ENCODE measurements at regions not wholly inside any gene's neighbourhood (a gene's known extent, or its start where the extent isn't known, plus 50 kb on each side); places are given as distances from the start of the nearest gene placed in this dataset.
"Not testable (repeated sequence)": the region's sequence is repeated elsewhere in the genome, so short reads cannot be mapped to it uniquely, and the experiment has no call there.

DNA sequence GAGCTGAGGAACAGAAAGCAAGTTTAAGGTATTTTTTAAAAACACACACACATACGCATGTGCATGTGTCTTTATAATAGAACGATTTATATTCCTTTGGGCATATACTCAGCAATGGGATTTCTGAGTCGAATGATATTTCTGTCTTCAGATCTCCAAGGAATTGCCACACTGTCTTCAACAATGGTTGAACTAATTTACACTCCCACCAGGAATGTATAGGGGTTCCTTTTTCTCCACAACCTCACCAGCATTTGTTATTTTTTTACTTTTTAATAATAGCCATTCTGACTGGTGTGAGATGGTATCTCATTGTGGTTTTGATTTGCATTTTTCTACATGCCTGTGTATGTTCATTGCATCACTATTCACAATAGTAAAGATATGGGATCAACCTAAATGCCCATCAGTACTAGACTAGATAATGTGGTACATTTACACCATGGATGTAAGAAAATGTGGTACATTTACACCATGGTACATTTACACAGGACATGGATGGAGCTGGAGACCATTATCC lies 60.3 kb upstream of the MAP3K1 start:
- DNase-seq (ENCODE audit: low spot score) = no peak
- ChIA-PET CTCF (no interaction called here), POLR2A (ENCODE audit: low non-redundant PET) (no interaction called here)
- TF ChIP-seq, protein P1, sequence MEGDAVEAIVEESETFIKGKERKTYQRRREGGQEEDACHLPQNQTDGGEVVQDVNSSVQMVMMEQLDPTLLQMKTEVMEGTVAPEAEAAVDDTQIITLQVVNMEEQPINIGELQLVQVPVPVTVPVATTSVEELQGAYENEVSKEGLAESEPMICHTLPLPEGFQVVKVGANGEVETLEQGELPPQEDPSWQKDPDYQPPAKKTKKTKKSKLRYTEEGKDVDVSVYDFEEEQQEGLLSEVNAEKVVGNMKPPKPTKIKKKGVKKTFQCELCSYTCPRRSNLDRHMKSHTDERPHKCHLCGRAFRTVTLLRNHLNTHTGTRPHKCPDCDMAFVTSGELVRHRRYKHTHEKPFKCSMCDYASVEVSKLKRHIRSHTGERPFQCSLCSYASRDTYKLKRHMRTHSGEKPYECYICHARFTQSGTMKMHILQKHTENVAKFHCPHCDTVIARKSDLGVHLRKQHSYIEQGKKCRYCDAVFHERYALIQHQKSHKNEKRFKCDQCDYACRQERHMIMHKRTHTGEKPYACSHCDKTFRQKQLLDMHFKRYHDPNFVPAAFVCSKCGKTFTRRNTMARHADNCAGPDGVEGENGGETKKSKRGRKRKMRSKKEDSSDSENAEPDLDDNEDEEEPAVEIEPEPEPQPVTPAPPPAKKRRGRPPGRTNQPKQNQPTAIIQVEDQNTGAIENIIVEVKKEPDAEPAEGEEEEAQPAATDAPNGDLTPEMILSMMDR (conservative IDR thresholded peaks at IDR 0.05; ENCODE audit: low read depth) = no peak
- H3K27ac ChIP-seq = no peak overlapping the region

DNA sequence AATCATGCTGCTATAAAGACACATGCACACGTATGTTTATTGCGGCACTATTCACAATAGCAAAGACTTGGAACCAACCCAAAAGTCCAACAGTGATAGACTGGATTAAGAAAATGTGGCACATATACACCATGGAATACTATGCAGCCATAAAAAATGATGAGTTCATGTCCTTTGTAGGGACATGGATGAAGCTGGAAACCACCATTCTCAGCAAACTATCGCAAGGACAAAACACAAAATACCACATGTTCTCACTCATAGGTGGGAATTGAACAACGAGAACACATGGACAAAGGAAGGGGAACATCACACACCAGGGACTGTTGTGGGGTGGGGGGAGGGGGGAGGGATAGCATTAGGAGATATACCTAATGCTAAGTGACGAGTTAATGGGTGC lies 61.8 kb upstream of the MAP3K1 start:
- H3K27ac ChIP-seq; POLR2A ChIA-PET (ENCODE audit: low non-redundant PET); DNase-seq (ENCODE audit: low spot score): not testable (repeated sequence)
- CTCF ChIA-PET = interaction anchor here (0.6 kb wide), 1 partner anchor 264 kb away, joined by 3 read pairs; no protein-coding TSS in a partner anchor

DNA sequence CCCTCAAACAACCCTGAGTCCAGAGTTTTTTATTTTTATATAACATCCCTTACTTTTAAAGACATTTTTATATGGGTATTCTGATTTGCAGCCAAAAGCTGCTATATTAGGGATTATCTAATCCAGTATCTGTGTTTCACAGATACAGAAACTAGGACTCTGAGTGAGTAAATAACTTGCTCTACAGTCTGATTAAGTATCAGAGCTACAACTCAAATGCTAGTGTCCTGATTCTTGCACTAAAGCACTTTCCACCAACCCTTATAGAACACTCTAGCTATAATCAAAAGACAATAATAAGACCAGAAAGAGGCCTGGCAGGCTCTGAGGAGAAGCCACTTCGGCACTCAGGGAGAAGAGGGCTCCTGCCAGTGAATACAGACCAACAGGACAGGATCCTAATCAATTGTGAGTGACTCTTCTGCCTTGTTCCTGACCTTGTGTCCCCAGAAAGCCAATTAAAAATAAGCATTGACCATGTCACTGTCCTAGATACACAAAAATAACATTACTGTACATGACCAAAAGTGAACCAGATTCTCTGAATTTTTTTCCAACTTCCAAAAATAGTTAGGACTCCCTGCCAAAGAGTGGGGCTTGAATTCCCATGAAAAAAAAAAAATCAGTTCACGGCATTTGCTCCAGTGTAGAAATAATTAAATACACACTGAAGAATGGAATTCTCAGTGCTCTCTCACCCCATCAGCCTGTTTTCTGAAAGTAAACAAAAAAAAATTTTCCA lies 63.6 kb upstream of the MAP3K1 start:
- no peak overlapping the region for H3K27ac ChIP-seq
- CTCF ChIA-PET = interaction anchor here (0.7 kb wide), 1 partner anchor 38 kb away, joined by 3 read pairs; no protein-coding TSS in a partner anchor
- TF ChIP-seq, protein P1 (conservative IDR thresholded peaks at IDR 0.05; ENCODE audit: low read depth) = no peak
- DNase-seq (ENCODE audit: low spot score) = no peak
- POLR2A ChIA-PET (ENCODE audit: low non-redundant PET) = no interaction called here

DNA sequence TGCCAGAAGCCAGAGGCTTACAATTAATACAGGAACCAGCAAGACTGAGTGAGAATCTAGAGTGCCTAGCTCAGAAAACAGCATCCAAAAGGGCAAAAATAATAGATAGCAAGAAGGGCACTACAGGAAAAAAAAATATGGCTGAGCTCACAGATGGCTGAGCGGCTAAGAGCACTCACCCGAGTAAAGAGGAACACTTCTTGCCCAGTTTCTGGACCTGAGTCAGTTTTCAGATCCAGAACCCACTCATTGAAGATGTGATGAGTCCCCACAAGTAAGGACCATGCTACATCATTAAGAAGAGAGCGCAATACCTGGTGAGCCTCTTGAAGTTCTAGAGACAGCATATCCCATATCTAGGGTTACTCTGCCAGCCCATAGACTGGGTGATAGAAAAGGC lies 65.5 kb upstream of the MAP3K1 start:
- CTCF ChIA-PET = no interaction called here
- POLR2A ChIA-PET (ENCODE audit: low non-redundant PET) = no interaction called here
- TF ChIP-seq, protein P1 (conservative IDR thresholded peaks at IDR 0.05; ENCODE audit: low read depth) = no peak
- no peak overlapping the region for H3K27ac ChIP-seq
- DNase-seq (ENCODE audit: low spot score) = no peak

DNA sequence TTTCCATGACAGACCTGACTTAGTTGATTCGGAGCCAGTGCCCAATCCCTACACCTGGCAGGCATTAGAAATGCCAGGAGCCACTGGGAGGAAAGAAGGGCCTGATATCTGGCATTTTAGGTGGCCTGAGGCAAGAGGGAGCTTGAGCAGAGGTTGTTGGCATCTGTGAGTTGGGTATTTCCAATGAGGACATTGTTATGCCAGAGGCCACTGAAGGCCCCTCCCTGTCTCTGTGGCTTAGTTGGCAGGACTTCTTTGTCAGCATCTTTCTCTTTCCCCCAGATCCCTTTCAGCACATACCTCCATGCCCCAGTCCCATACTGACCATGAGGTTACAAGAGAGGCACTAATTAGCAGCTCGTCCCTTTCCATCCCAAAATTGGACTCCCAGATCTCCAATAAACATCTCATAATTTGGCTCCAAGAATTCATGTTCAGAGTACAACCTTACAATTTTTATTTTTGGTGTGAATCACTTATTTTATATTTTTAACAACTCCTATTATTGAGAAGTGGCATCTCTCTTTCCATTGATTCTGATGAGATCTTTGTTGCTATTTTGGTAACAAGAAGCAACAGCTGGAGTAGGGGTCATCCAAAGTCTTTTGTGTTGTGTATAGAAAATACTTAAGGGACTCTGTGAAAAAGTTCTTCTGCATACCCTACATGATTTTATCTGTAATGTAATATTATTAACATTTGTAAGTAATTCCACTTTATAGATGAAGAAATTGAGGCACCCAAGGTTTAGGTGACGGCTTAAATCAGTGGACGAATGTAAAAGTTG lies 68.6 kb upstream of the MAP3K1 start:
- DNase-seq (ENCODE audit: low spot score) = no peak
- POLR2A ChIA-PET (ENCODE audit: low non-redundant PET) = no interaction called here
- CTCF ChIA-PET = no interaction called here
- TF ChIP-seq, protein P1 (conservative IDR thresholded peaks at IDR 0.05; ENCODE audit: low read depth) = no peak
- H3K27ac ChIP-seq = no peak overlapping the region

DNA sequence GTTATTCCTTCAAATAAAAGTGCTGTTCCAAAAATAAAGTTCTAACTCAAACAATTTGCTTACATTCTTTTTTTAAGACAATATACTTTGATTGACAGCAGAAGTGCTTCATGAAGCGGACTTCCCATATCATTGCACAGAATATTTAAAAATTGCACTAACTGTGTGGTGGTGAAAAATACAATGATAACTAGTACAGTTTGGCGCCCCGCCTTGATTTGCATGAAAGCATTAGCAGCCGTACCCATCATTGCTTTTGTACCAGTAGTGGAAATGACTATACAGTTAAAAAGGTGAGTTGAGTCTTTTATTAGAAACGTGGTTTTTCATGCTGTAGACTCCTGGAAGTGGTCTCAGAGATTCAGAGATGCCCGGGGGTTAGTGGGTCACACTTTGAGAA lies 69.5 kb upstream of the MAP3K1 start:
- TF ChIP-seq, protein P1 (conservative IDR thresholded peaks at IDR 0.05; ENCODE audit: low read depth) = no peak
- no peak for DNase-seq (ENCODE audit: low spot score)
- CTCF ChIA-PET = interaction anchor here (0.6 kb wide), 1 partner anchor 475 kb away, joined by 4 read pairs; no protein-coding TSS in a partner anchor
- no peak overlapping the region for H3K27ac ChIP-seq
- POLR2A ChIA-PET (ENCODE audit: low non-redundant PET) = no interaction called here

DNA sequence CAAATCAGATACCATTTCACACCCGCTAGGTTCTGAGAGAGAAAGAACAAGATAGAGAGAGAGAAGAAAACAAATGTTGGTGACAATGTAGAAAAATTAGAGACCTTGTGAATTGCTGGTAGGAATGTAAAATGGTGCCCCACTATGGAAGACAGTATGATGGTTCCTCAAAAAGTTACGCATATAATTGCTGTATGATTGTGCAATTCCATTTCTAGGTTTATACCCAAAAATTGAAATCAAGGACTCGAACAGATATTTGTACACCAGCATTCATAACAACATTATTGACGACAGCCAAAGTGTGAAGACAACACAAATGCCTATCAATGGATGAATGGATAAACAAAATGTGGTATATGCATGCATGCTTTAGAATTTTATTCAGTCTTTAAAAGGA lies 74.5 kb upstream of the MAP3K1 start:
- H3K27ac ChIP-seq = no peak overlapping the region
- DNase-seq (ENCODE audit: low spot score) = no peak
- TF ChIP-seq, protein P1 (conservative IDR thresholded peaks at IDR 0.05; ENCODE audit: low read depth) = no peak
- POLR2A ChIA-PET (ENCODE audit: low non-redundant PET) = no interaction called here
- CTCF ChIA-PET = no interaction called here

Data from RWPE1 (cell line).